HEK293 (cell line): ENCODE measurements at regions not wholly inside any gene's neighbourhood (a gene's known extent, or its start where the extent isn't known, plus 50 kb on each side); places are given as distances from the start of the nearest gene placed in this dataset.

ENCODE experiments used
- CTCF ChIA-PET: fragments of 350-600 bp; formaldehyde crosslinking; extraction: SDS; loops from one replicate; lab custom pipeline; 2021; ENCODE audit warnings: antibody characterized with exemption; lab: Yijun Ruan, JAX
- POLR2A ChIA-PET: fragments of 300-600 bp; formaldehyde crosslinking; extraction: SDS; loops from one replicate; lab custom pipeline; 2020; ENCODE audit warnings: antibody characterized with exemption, inconsistent platforms; lab: Yijun Ruan, JAX
- H3K27ac ChIP-seq: fragments of 200-500 bp; sonication (Bioruptor generic); 2 replicates; pipeline ENCODE4 v1.5.1; 2014; ENCODE audit warnings: low read depth, low read length, control low read depth, inconsistent platforms; ENCODE audit errors: extremely low read depth
- H3K36me3 ChIP-seq, 2 experiments: fragments of 200-500 bp in 1 of 2; sonication (Bioruptor generic) in 1 of 2; 1 replicate in 1 of 2; 2 replicates in 1 of 2; pipeline ENCODE4 v1.5.1; 2014 to 2017; ENCODE audit warnings: inconsistent platforms in 2 of 2, low read length in 2 of 2; ENCODE audit not compliant: control insufficient read depth in 2 of 2, insufficient read depth in 1 of 2
- H3K4me1 ChIP-seq: fragments of 200-500 bp; sonication (Bioruptor generic); 2 replicates; pipeline ENCODE4 v1.5.1; 2014; ENCODE audit warnings: mild to moderate bottlenecking, low read length, inconsistent platforms; ENCODE audit not compliant: control insufficient read depth, insufficient read depth
- H3K4me3 ChIP-seq: 2 replicates; pipeline ENCODE4 v1.5.1; 2011; ENCODE audit warnings: low read depth, mild to moderate bottlenecking, control low read depth, low read length, moderate library complexity
- H3K9me3 ChIP-seq: fragments of 200-500 bp; sonication (Bioruptor generic); 2 replicates; pipeline ENCODE4 v1.5.1; 2014; ENCODE audit warnings: low read depth, low read length, inconsistent platforms; ENCODE audit not compliant: control insufficient read depth, insufficient read depth
- ELK4 ChIP-seq: IDR thresholded peaks from 2 replicates; pipeline ENCODE4 v1.6.1; 2011; ENCODE audit warnings: mild to moderate bottlenecking, low read depth, low read length, borderline replicate concordance
- KLF9 ChIP-seq: fragments of 450-650 bp; formaldehyde crosslinking; IDR thresholded peaks from 2 replicates; pipeline ENCODE4 v1.5.1; 2016; ENCODE audit warnings: missing biosample characterization, missing genetic modification characterization, low read depth
- TRIM28 ChIP-seq: IDR thresholded peaks from 2 replicates; pipeline ENCODE4 v1.6.1; 2011; ENCODE audit warnings: low read length, control low read depth, borderline replicate concordance
- YY2 ChIP-seq: fragments of 450-650 bp; formaldehyde crosslinking; IDR thresholded peaks from 2 replicates; pipeline ENCODE4 v1.5.1; 2016; ENCODE audit warnings: missing biosample characterization, missing genetic modification characterization
- ZBTB44 ChIP-seq: fragments of 450-650 bp; IDR thresholded peaks from 2 replicates; pipeline ENCODE4 v1.5.1; 2018; ENCODE audit warnings: missing biosample characterization, mild to moderate bottlenecking, missing genetic modification characterization
- ZNF280C ChIP-seq: fragments of 450-650 bp; formaldehyde crosslinking; IDR thresholded peaks from 2 replicates; pipeline ENCODE4 v1.5.1; 2016; ENCODE audit warnings: missing biosample characterization, missing genetic modification characterization
- ZNF404 ChIP-seq: fragments of 450-650 bp; formaldehyde crosslinking; IDR thresholded peaks from 2 replicates; pipeline ENCODE4 v1.5.1; 2017; ENCODE audit warnings: missing biosample characterization, missing genetic modification characterization
- ZNF488 ChIP-seq: fragments of 450-650 bp; formaldehyde crosslinking; IDR thresholded peaks from 2 replicates; pipeline ENCODE4 v1.5.1; 2016; ENCODE audit warnings: missing biosample characterization, missing genetic modification characterization
- ZNF600 ChIP-seq: fragments of 450-650 bp; formaldehyde crosslinking; IDR thresholded peaks from 2 replicates; pipeline ENCODE4 v1.5.1; 2016; ENCODE audit warnings: missing biosample characterization, missing genetic modification characterization
- ZNF701 ChIP-seq: fragments of 450-650 bp; formaldehyde crosslinking; IDR thresholded peaks from 2 replicates; pipeline ENCODE4 v1.5.1; 2016; ENCODE audit warnings: missing biosample characterization, missing genetic modification characterization
- TF ChIP-seq, protein P1 (sequence below): fragments of 450-650 bp; formaldehyde crosslinking; IDR thresholded peaks from 2 replicates; pipeline ENCODE4 v1.5.1; 2016; ENCODE audit warnings: missing biosample characterization, missing genetic modification characterization, borderline replicate concordance
- TF ChIP-seq, protein P2 (sequence below): sonication (generic); formaldehyde crosslinking; IDR thresholded peaks from 2 replicates; pipeline ENCODE4 v1.8.1; 2022; ENCODE audit warnings: mild to moderate bottlenecking, moderate library complexity, missing genetic modification reagents

DNA sequence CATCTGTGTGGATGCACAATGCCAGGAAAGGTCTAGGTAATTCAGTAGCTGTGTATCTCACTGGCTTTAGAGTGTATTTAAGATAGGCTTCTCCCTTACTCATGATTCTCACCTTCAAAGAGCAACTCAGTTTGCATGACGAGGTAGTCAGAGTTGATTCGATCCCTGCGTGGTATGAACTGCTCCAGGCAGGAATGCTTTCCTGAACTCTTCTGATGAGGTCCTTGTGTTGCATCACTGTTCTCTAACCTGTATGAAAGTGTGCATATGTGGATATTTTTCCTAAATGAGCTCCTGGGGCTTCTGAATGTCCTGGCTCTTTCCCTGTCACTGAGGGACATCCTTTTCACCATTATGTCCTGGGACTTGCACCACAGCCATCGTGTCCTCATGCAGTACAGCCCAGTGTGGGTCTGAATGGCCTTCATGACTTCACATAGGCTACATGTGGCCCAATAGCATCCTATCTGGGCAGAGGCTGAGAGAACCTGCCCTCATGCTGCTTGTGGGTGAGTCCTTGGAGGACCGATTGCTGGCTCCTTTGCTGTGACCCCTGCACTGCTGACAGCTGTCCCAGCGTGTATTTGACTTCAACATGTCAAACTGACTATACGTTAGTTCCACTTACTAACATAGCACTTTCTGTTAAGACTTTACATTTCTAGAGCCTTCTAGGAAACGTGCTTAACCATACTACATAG lies 65.3 kb upstream of the WDR1 start (continued):
- TF ChIP-seq TRIM28, result no peak
- TF ChIP-seq ZNF701 (tag by site-specific recombination), result no peak
- TF ChIP-seq, all 188 proteins: peak for 0

- ChIA-PET CTCF (interaction anchor here (0.5 to 1.1 kb wide), 3 partner anchors 13 to 1858 kb away, joined by 3 read pairs; no protein-coding TSS in a partner anchor), POLR2A (no interaction called here)
- Histone ChIP-seq H3K4me1 (no peaks in the 10 kb centered on the region), H3K9me3 (no peaks in the 10 kb centered on the region), H3K36me3 (no peaks in the 10 kb centered on the region), H3K27ac (no peak overlapping the region), H3K4me3 (no peak overlapping the region)
- no peak for TF ChIP-seq ZBTB44 (tag by site-specific recombination)
- TF ChIP-seq ZNF488 (tag by site-specific recombination), result no peak
- no peak for TF ChIP-seq ZNF600 (tag by site-specific recombination)
- no peak for TF ChIP-seq ZNF404
- TF ChIP-seq, protein P1, sequence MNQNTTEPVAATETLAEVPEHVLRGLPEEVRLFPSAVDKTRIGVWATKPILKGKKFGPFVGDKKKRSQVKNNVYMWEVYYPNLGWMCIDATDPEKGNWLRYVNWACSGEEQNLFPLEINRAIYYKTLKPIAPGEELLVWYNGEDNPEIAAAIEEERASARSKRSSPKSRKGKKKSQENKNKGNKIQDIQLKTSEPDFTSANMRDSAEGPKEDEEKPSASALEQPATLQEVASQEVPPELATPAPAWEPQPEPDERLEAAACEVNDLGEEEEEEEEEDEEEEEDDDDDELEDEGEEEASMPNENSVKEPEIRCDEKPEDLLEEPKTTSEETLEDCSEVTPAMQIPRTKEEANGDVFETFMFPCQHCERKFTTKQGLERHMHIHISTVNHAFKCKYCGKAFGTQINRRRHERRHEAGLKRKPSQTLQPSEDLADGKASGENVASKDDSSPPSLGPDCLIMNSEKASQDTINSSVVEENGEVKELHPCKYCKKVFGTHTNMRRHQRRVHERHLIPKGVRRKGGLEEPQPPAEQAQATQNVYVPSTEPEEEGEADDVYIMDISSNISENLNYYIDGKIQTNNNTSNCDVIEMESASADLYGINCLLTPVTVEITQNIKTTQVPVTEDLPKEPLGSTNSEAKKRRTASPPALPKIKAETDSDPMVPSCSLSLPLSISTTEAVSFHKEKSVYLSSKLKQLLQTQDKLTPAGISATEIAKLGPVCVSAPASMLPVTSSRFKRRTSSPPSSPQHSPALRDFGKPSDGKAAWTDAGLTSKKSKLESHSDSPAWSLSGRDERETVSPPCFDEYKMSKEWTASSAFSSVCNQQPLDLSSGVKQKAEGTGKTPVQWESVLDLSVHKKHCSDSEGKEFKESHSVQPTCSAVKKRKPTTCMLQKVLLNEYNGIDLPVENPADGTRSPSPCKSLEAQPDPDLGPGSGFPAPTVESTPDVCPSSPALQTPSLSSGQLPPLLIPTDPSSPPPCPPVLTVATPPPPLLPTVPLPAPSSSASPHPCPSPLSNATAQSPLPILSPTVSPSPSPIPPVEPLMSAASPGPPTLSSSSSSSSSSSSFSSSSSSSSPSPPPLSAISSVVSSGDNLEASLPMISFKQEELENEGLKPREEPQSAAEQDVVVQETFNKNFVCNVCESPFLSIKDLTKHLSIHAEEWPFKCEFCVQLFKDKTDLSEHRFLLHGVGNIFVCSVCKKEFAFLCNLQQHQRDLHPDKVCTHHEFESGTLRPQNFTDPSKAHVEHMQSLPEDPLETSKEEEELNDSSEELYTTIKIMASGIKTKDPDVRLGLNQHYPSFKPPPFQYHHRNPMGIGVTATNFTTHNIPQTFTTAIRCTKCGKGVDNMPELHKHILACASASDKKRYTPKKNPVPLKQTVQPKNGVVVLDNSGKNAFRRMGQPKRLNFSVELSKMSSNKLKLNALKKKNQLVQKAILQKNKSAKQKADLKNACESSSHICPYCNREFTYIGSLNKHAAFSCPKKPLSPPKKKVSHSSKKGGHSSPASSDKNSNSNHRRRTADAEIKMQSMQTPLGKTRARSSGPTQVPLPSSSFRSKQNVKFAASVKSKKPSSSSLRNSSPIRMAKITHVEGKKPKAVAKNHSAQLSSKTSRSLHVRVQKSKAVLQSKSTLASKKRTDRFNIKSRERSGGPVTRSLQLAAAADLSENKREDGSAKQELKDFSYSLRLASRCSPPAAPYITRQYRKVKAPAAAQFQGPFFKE (tag by site-specific recombination), result no peak
- TF ChIP-seq, protein P2, sequence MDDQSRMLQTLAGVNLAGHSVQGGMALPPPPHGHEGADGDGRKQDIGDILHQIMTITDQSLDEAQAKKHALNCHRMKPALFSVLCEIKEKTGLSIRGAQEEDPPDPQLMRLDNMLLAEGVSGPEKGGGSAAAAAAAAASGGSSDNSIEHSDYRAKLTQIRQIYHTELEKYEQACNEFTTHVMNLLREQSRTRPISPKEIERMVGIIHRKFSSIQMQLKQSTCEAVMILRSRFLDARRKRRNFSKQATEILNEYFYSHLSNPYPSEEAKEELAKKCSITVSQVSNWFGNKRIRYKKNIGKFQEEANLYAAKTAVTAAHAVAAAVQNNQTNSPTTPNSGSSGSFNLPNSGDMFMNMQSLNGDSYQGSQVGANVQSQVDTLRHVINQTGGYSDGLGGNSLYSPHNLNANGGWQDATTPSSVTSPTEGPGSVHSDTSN (CRISPR knock-in tag), result no peak
- TF ChIP-seq ZNF280C (tag by site-specific recombination), result no peak
- no peak for TF ChIP-seq YY2
- TF ChIP-seq ELK4, result no peak
- no peak for TF ChIP-seq KLF9 (tag by site-specific recombination)
Observed at GRCh38 chr4:10180927-10181744, 64.5 kb upstream of the WDR1 start.
